Ovary (tissue), 3 donors: ENCODE measurements at regions not wholly inside any gene's neighbourhood (a gene's known extent, or its start where the extent isn't known, plus 50 kb on each side); places are given as distances from the start of the nearest gene placed in this dataset.

Experiments used
- CTCF ChIP-seq, 3 donors: fragments of 450-650 bp in 2 of 3; fragments of 200-600 bp in 1 of 3; IDR thresholded peaks; one replicate each; pipeline versions ENCODE4 v1.5.1 to v1.8.0; 2016 to 2022; ENCODE audit warnings: antibody characterized with exemption in 3 of 3, mild to moderate bottlenecking in 1 of 3
- EP300 ChIP-seq: sonication (generic); formaldehyde crosslinking; IDR thresholded peaks from one replicate; pipeline ENCODE4 v1.6.1; 2017; ENCODE audit warnings: antibody characterized with exemption
- POLR2A ChIP-seq: fragments of 450-650 bp; IDR thresholded peaks from one replicate; pipeline ENCODE4 v1.6.1; 2017; ENCODE audit warnings: antibody characterized with exemption, mild to moderate bottlenecking, moderate library complexity
- donor health status: DM: no; HTN: no; CAD: no.

- no peak for TF ChIP-seq CTCF (IDR thresholded peaks at IDR 0.05)
- TF ChIP-seq EP300, result no peak
- no peak for TF ChIP-seq POLR2A
Observed at GRCh38 chr4:186901850-186902249, 178.2 kb upstream of the FAT1 start.
